Fibroblast of peridontal ligament (primary cell): ENCODE measurements at regions not wholly inside any gene's neighbourhood (a gene's known extent, or its start where the extent isn't known, plus 50 kb on each side); places are given as distances from the start of the nearest gene placed in this dataset.
"Not testable (repeated sequence)": the region's sequence is repeated elsewhere in the genome, so short reads cannot be mapped to it uniquely, and the experiment has no call there.

Experiments used
- DNase-seq: peaks from one replicate; pipeline ENCODE4 v3.0.0-alpha.2; 2010; ENCODE audit errors: extremely low read depth

- no peak for DNase-seq
Observed at GRCh38 chr5:27217155-27217956, 179.0 kb upstream of the CDH9 start.

GRCh38 chr5:27216367-27216950, 178.1 kb upstream of the CDH9 start:
- DNase-seq, result peak; percentile 10

- DNase-seq, result no peak
Observed at GRCh38 chr5:27208051-27208450, 169.7 kb upstream of the CDH9 start.

- DNase-seq, result no peak
Observed at GRCh38 chr5:27191786-27192510, 153.6 kb upstream of the CDH9 start.

GRCh38 chr5:27172693-27173092, 134.3 kb upstream of the CDH9 start:
- DNase-seq, result no peak

GRCh38 chr5:27171761-27172261, 133.4 kb upstream of the CDH9 start:
- DNase-seq, result no peak

- DNase-seq, result peak; percentile 6
Observed at GRCh38 chr5:27158775-27159174, 120.4 kb upstream of the CDH9 start.

GRCh38 chr5:27158171-27158570, 119.8 kb upstream of the CDH9 start:
- no peak for DNase-seq

- DNase-seq, result no peak
Observed at GRCh38 chr5:27144456-27144855, 106.1 kb upstream of the CDH9 start.

- DNase-seq, result peak; percentile 6
Observed at GRCh38 chr5:27140831-27141230, 102.4 kb upstream of the CDH9 start.

GRCh38 chr5:27130587-27130986, 92.2 kb upstream of the CDH9 start:
- DNase-seq, result peak; percentile 11

GRCh38 chr5:27129926-27130325, 91.5 kb upstream of the CDH9 start:
- no peak for DNase-seq

- DNase-seq, result no peak
Observed at GRCh38 chr5:27125856-27126255, 87.5 kb upstream of the CDH9 start.

GRCh38 chr5:27124590-27124989, 86.2 kb upstream of the CDH9 start:
- peak; percentile 20 for DNase-seq

GRCh38 chr5:27119736-27120321, 81.4 kb upstream of the CDH9 start:
- not testable (repeated sequence) for DNase-seq

- DNase-seq, result no peak
Observed at GRCh38 chr5:27103486-27103885, 65.1 kb upstream of the CDH9 start.

- DNase-seq, result not testable (repeated sequence)
Observed at GRCh38 chr5:27095761-27096160, 57.4 kb upstream of the CDH9 start.

GRCh38 chr5:27093279-27093678, 54.9 kb upstream of the CDH9 start:
- no peak for DNase-seq

- no peak for DNase-seq
Observed at GRCh38 chr5:27091858-27092257, 53.5 kb upstream of the CDH9 start.

- DNase-seq, result not testable (repeated sequence)
Observed at GRCh38 chr5:27088822-27089221, 50.4 kb upstream of the CDH9 start.
